Thymus (tissue), 11 donors: ENCODE measurements at regions not wholly inside any gene's neighbourhood (a gene's known extent, or its start where the extent isn't known, plus 50 kb on each side); places are given as distances from the start of the nearest gene placed in this dataset.
A peak's percentile ranks its signal among the peaks of the same experiment; 100 is the strongest.

ENCODE experiments used
- DNase-seq, 9 donors: peaks; one replicate each; pipeline ENCODE4 v3.0.0-alpha.2; 2013; ENCODE audit warnings: low spot score in 9 of 9, low read depth in 6 of 9, missing footprints in 1 of 9
- H3K27ac ChIP-seq, 2 donors: one replicate each; pipeline ENCODE4 v1.5.1; 2013; ENCODE audit warnings: control low read depth in 1 of 2, low read depth in 1 of 2, low read length in 1 of 2, mild to moderate bottlenecking in 1 of 2, moderate library complexity in 1 of 2
- H3K27me3 ChIP-seq, 2 donors: one replicate each; pipeline ENCODE4 v1.5.1; 2013; ENCODE audit warnings: low read length in 1 of 2; ENCODE audit not compliant: control insufficient read depth in 2 of 2, insufficient read depth in 1 of 2
- H3K36me3 ChIP-seq, 2 donors: one replicate each; pipeline ENCODE4 v1.5.1; 2013; ENCODE audit warnings: low read length in 1 of 2, mild to moderate bottlenecking in 1 of 2, moderate library complexity in 1 of 2; ENCODE audit not compliant: control insufficient read depth in 2 of 2, insufficient read depth in 2 of 2
- H3K4me1 ChIP-seq, 2 donors: one replicate each; pipeline ENCODE4 v1.5.1; 2013; ENCODE audit warnings: low read length in 2 of 2; ENCODE audit not compliant: control insufficient read depth in 2 of 2, insufficient read depth in 2 of 2
- H3K4me3 ChIP-seq, 2 donors: one replicate each; pipeline ENCODE4 v1.5.1; 2013; ENCODE audit warnings: low read length in 2 of 2, control low read depth in 1 of 2, mild to moderate bottlenecking in 1 of 2
- H3K9me3 ChIP-seq, 2 donors: one replicate each; pipeline ENCODE4 v1.5.1; 2013; ENCODE audit warnings: low read length in 1 of 2, mild to moderate bottlenecking in 1 of 2; ENCODE audit not compliant: control insufficient read depth in 2 of 2, insufficient read depth in 1 of 2
- WGBS: extraction: QIAGEN DNeasy Blood & Tissue Kit; methylation state at CpG from one replicate; pipeline ENCODE4 v1.1.7; 2013; 5-methylcytosine and 5-hydroxymethylcytosine counted together
- donor health status: healthy.

GRCh38 chr4:128722911-128723310 lies 86.6 kb upstream of the JADE1 start:
- Histone ChIP-seq H3K4me3 (no peak overlapping the region), H3K9me3 (no peaks in the 10 kb centered on the region)

GRCh38 chr4:128721896-128722295 lies 87.6 kb upstream of the JADE1 start:
- H3K4me3 ChIP-seq = no peak overlapping the region
- H3K4me1 ChIP-seq = no peaks in the 10 kb centered on the region
- no peaks in the 10 kb centered on the region for H3K9me3 ChIP-seq
- 89% methylated on average over 4 of the region's 4 CpGs for whole genome bisulfite sequencing
- no peak for DNase-seq
- no peaks in the 10 kb centered on the region for H3K27me3 ChIP-seq
- H3K36me3 ChIP-seq = no peaks in the 10 kb centered on the region
- H3K27ac ChIP-seq = no peak overlapping the region

More at GRCh38 chr4:128722911-128723310, 86.6 kb upstream of the JADE1 start:
- no peaks in the 10 kb centered on the region for H3K4me1 ChIP-seq
- H3K27me3 ChIP-seq = no peaks in the 10 kb centered on the region
- no peaks in the 10 kb centered on the region for H3K36me3 ChIP-seq
- no peak overlapping the region for H3K27ac ChIP-seq
- no peak for DNase-seq
- 94% methylated on average over 2 of the region's 2 CpGs for WGBS

GRCh38 chr4:128720270-128720669 lies 89.2 kb upstream of the JADE1 start:
- Histone ChIP-seq H3K4me1 (no peaks in the 10 kb centered on the region), H3K27ac (no peak overlapping the region), H3K4me3 (no peak overlapping the region), H3K27me3 (no peaks in the 10 kb centered on the region), H3K36me3 (no peaks in the 10 kb centered on the region), H3K9me3 (no peaks in the 10 kb centered on the region)
- DNase-seq = no peak
- 96% methylated on average over 4 of the region's 4 CpGs for WGBS

- H3K36me3 ChIP-seq = no peaks in the 10 kb centered on the region
- no peak overlapping the region for H3K4me3 ChIP-seq
- no peak for DNase-seq
- 82% methylated on average over 1 of the region's 1 CpG for WGBS
- H3K4me1 ChIP-seq = no peaks in the 10 kb centered on the region
- H3K9me3 ChIP-seq = no peaks in the 10 kb centered on the region
- H3K27me3 ChIP-seq = no peaks in the 10 kb centered on the region
- H3K27ac ChIP-seq = no peak overlapping the region
These were observed 90.7 kb upstream of the JADE1 start for GRCh38 chr4:128718768-128719167.

- WGBS = 93% methylated on average over 4 of the region's 4 CpGs
- no peaks in the 10 kb centered on the region for H3K36me3 ChIP-seq
These were observed 93.2 kb upstream of the JADE1 start for GRCh38 chr4:128716338-128716737.

GRCh38 chr4:128715616-128716015 lies 93.9 kb upstream of the JADE1 start:
- Histone ChIP-seq H3K4me1 (no peaks in the 10 kb centered on the region), H3K4me3 (no peak overlapping the region), H3K27ac (no peak overlapping the region), H3K36me3 (no peaks in the 10 kb centered on the region), H3K9me3 (no peaks in the 10 kb centered on the region), H3K27me3 (no peaks in the 10 kb centered on the region)
- WGBS = 91% methylated on average over 5 of the region's 5 CpGs
- DNase-seq = no peak

More at GRCh38 chr4:128716338-128716737, 93.2 kb upstream of the JADE1 start:
- Histone ChIP-seq H3K4me3 (no peak overlapping the region), H3K27me3 (no peaks in the 10 kb centered on the region), H3K9me3 (no peaks in the 10 kb centered on the region), H3K4me1 (no peaks in the 10 kb centered on the region), H3K27ac (no peak overlapping the region)
- no peak for DNase-seq

GRCh38 chr4:128711361-128711760 lies 98.1 kb upstream of the JADE1 start:
- Histone ChIP-seq H3K36me3 (no peaks in the 10 kb centered on the region), H3K4me3 (no peak overlapping the region), H3K27me3 (no peaks in the 10 kb centered on the region), H3K27ac (no peak overlapping the region), H3K9me3 (peaks cover 0 to 4% of the 10 kb centered on the region in 2 donors), H3K4me1 (peaks cover 0 to 11% of the 10 kb centered on the region in 2 donors)
- WGBS = 92% methylated on average over 1 of the region's 1 CpG
- DNase-seq = no peak

GRCh38 chr4:128709268-128709667 lies 100.2 kb upstream of the JADE1 start:
- Histone ChIP-seq H3K36me3 (no peaks in the 10 kb centered on the region), H3K27me3 (no peaks in the 10 kb centered on the region), H3K27ac (peak overlapping the region in 1 of 2 donors; percentile 70), H3K4me1 (peaks cover 0 to 11% of the 10 kb centered on the region in 2 donors), H3K9me3 (peaks cover 0 to 4% of the 10 kb centered on the region in 2 donors), H3K4me3 (no peak overlapping the region)
- DNase-seq = peak in 8 of 9 donors; percentile 9 to 66 (median 30)
- WGBS = 42% methylated on average over 4 of the region's 4 CpGs

GRCh38 chr4:128707864-128708263 lies 101.6 kb upstream of the JADE1 start:
- H3K9me3 ChIP-seq = peaks cover 0 to 4% of the 10 kb centered on the region in 2 donors
- 80% methylated on average over 6 of the region's 6 CpGs for WGBS
- no peaks in the 10 kb centered on the region for H3K36me3 ChIP-seq
- no peak for DNase-seq
- no peak overlapping the region for H3K4me3 ChIP-seq
- peaks cover 0 to 11% of the 10 kb centered on the region in 2 donors for H3K4me1 ChIP-seq
- H3K27me3 ChIP-seq = no peaks in the 10 kb centered on the region
- H3K27ac ChIP-seq = no peak overlapping the region

GRCh38 chr4:128703948-128704347 lies 105.6 kb upstream of the JADE1 start:
- WGBS = 98% methylated on average over 14 of the region's 14 CpGs
- Histone ChIP-seq H3K4me3 (no peak overlapping the region), H3K36me3 (no peaks in the 10 kb centered on the region), H3K9me3 (no peaks in the 10 kb centered on the region), H3K4me1 (peaks cover 0 to 4% of the 10 kb centered on the region in 2 donors), H3K27ac (no peak overlapping the region), H3K27me3 (no peaks in the 10 kb centered on the region)
- no peak for DNase-seq
